ENCODE measurements at regions not wholly inside any gene's neighbourhood (a gene's known extent, or its start where the extent isn't known, plus 50 kb on each side); places are given as distances from the start of the nearest gene placed in this dataset.

- CTCF ChIA-PET: interaction anchor here (0.9 to 1.2 kb wide), 2 partner anchors 64 to 155 kb away, joined by 3 to 4 read pairs; no protein-coding TSS in a partner anchor
- Mint-ChIP-seq H3K27ac (no peak overlapping the region), H3K27me3 (ENCODE audit: low read depth) (no peaks in the 10 kb centered on the region), H3K4me1 (0 out of 2 replicates have a peak, but pooled peaks cover 3% of the 10 kb centered on the region), H3K9me3 (no peaks in the 10 kb centered on the region), H3K36me3 (no peaks in the 10 kb centered on the region), H3K4me3 (no peak overlapping the region)
- TF ChIP-seq KAT7 (CRISPR knock-in tag; IDR thresholded peaks at IDR 0.05; ENCODE audit: borderline replicate concordance) (no peak), CDX4 (CRISPR knock-in tag; IDR thresholded peaks at IDR 0.05; ENCODE audit: borderline replicate concordance) (no peak)
- POLR2A ChIA-PET: no interaction called here
- ATAC-seq (no peak), DNase-seq (ENCODE audit: low spot score) (no peak)
Measured at GRCh38 chr1:117689997-117690625, 84.3 kb downstream of the TENT5C start.

- H3K36me3 Mint-ChIP-seq: no peaks in the 10 kb centered on the region
- no peaks in the 10 kb centered on the region for H3K9me3 Mint-ChIP-seq
- ATAC-seq: no peak
Measured at GRCh38 chr1:117691942-117692341, 86.1 kb downstream of the TENT5C start.

More at GRCh38 chr1:117691942-117692341, 86.1 kb downstream of the TENT5C start:
- ChIA-PET CTCF (no interaction called here), POLR2A (no interaction called here)
- no peak overlapping the region for H3K27ac Mint-ChIP-seq
- TF ChIP-seq ZNF263 (CRISPR knock-in tag; IDR thresholded peaks at IDR 0.05; ENCODE audit: low read depth) (no peak), ZBTB21 (CRISPR knock-in tag; IDR thresholded peaks at IDR 0.05; ENCODE audit: borderline replicate concordance) (no peak), IRF1 (CRISPR knock-in tag; IDR thresholded peaks at IDR 0.05) (no peak), PRRX2 (CRISPR knock-in tag; IDR thresholded peaks at IDR 0.05) (no peak), ELF4 (CRISPR knock-in tag; IDR thresholded peaks at IDR 0.05; ENCODE audit: low read depth) (no peak), HMGA2 (CRISPR knock-in tag; IDR thresholded peaks at IDR 0.05) (no peak), IRF2 (CRISPR knock-in tag; IDR thresholded peaks at IDR 0.05; ENCODE audit: borderline replicate concordance, low read depth) (no peak), FOXK1 (CRISPR knock-in tag; IDR thresholded peaks at IDR 0.05) (no peak), KAT7 (CRISPR knock-in tag; IDR thresholded peaks at IDR 0.05; ENCODE audit: borderline replicate concordance) (no peak), AFF4 (CRISPR knock-in tag; IDR thresholded peaks at IDR 0.05; ENCODE audit: borderline replicate concordance) (no peak), ZNF219 (CRISPR knock-in tag; IDR thresholded peaks at IDR 0.05; ENCODE audit: borderline replicate concordance) (no peak)
- TF ChIP-seq, protein P1, sequence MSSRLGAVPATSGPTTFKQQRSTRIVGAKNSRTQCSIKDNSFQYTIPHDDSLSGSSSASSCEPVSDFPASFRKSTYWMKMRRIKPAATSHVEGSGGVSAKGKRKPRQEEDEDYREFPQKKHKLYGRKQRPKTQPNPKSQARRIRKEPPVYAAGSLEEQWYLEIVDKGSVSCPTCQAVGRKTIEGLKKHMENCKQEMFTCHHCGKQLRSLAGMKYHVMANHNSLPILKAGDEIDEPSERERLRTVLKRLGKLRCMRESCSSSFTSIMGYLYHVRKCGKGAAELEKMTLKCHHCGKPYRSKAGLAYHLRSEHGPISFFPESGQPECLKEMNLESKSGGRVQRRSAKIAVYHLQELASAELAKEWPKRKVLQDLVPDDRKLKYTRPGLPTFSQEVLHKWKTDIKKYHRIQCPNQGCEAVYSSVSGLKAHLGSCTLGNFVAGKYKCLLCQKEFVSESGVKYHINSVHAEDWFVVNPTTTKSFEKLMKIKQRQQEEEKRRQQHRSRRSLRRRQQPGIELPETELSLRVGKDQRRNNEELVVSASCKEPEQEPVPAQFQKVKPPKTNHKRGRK (CRISPR knock-in tag; IDR thresholded peaks at IDR 0.05; ENCODE audit: borderline replicate concordance): no peak
- no peak overlapping the region for H3K4me3 Mint-ChIP-seq
- H3K4me1 Mint-ChIP-seq: peaks cover 7% of the 10 kb centered on the region
- DNase-seq (ENCODE audit: low spot score): no peak
- H3K27me3 Mint-ChIP-seq (ENCODE audit: low read depth): no peaks in the 10 kb centered on the region

Measured in WTC11 (cell line).